ENCODE measurements at regions not wholly inside any gene's neighbourhood (a gene's known extent, or its start where the extent isn't known, plus 50 kb on each side); places are given as distances from the start of the nearest gene placed in this dataset.

DNA sequence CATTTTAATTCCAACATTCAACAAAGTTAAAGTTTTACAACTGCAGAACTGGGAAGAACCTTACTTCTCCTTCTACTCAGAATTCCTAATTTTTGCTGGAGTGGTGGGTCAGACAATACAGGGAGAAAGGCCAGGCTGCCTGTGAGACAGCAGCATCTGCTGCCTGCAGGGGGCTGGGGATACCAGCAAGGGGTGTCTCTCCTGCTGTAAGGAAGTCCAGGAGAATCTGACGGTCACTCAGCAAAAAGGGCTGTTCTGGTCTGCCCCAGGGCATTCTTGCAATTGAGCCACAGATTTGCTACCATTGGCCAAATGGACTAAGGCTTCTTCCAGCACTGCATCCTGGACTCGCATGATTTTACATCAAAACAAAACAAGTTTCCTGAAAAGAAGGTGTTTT lies 426.6 kb upstream of the CDH11 start:
- no peak for TF ChIP-seq POLR2A (IDR thresholded peaks at IDR 0.05)
- TF ChIP-seq POLR2AphosphoS5 (IDR thresholded peaks at IDR 0.05), result no peak
- TF ChIP-seq, protein P1, sequence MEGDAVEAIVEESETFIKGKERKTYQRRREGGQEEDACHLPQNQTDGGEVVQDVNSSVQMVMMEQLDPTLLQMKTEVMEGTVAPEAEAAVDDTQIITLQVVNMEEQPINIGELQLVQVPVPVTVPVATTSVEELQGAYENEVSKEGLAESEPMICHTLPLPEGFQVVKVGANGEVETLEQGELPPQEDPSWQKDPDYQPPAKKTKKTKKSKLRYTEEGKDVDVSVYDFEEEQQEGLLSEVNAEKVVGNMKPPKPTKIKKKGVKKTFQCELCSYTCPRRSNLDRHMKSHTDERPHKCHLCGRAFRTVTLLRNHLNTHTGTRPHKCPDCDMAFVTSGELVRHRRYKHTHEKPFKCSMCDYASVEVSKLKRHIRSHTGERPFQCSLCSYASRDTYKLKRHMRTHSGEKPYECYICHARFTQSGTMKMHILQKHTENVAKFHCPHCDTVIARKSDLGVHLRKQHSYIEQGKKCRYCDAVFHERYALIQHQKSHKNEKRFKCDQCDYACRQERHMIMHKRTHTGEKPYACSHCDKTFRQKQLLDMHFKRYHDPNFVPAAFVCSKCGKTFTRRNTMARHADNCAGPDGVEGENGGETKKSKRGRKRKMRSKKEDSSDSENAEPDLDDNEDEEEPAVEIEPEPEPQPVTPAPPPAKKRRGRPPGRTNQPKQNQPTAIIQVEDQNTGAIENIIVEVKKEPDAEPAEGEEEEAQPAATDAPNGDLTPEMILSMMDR (IDR thresholded peaks at IDR 0.05), result no peak
- Histone ChIP-seq H3K9me3 (no peaks in the 10 kb centered on the region), H3K36me3 (no peaks in the 10 kb centered on the region), H3K27ac (peak overlapping the region in 1 of 2 donors; percentile 12), H3K4me1 (no peaks in the 10 kb centered on the region), H3K4me3 (no peak overlapping the region), H3K27me3 (no peaks in the 10 kb centered on the region)
- no peak for DNase-seq (ENCODE audit: low spot score in 2 of 2)
- intact Hi-C loops (cut with DNase I; ENCODE audit: low total_unique reads), result loop anchor here (10.0 kb wide), 1 partner anchor 726 kb away; no protein-coding TSS in a partner anchor

- no peak for DNase-seq (ENCODE audit: low spot score in 2 of 2)
- Histone ChIP-seq H3K27ac (peak overlapping the region; percentile 12 to 42), H3K36me3 (no peaks in the 10 kb centered on the region), H3K9me3 (no peaks in the 10 kb centered on the region), H3K27me3 (no peaks in the 10 kb centered on the region), H3K4me1 (no peaks in the 10 kb centered on the region), H3K4me3 (no peak overlapping the region)
- TF ChIP-seq POLR2AphosphoS5 (IDR thresholded peaks at IDR 0.05), result no peak
- TF ChIP-seq POLR2A (IDR thresholded peaks at IDR 0.05), result no peak
- TF ChIP-seq, protein P1 (IDR thresholded peaks at IDR 0.05), result no peak
- intact Hi-C loops (cut with DNase I; ENCODE audit: low total_unique reads), result loop anchor here (10.0 kb wide), 1 partner anchor 727 kb away; no protein-coding TSS in a partner anchor
Measured at GRCh38 chr16:65547772-65548446, 426.0 kb upstream of the CDH11 start.

GRCh38 chr16:65546353-65546791 lies 424.5 kb upstream of the CDH11 start:
- intact Hi-C loops (cut with DNase I; ENCODE audit: low total_unique reads), result loop anchor here (10.0 kb wide), 1 partner anchor 728 kb away; no protein-coding TSS in a partner anchor
- no peak for DNase-seq (ENCODE audit: low spot score in 2 of 2)
- H3K4me3 ChIP-seq, result no peak overlapping the region
- H3K36me3 ChIP-seq, result no peaks in the 10 kb centered on the region
- no peak overlapping the region for H3K27ac ChIP-seq
- H3K9me3 ChIP-seq, result no peaks in the 10 kb centered on the region
- no peaks in the 10 kb centered on the region for H3K27me3 ChIP-seq
- H3K4me1 ChIP-seq, result no peaks in the 10 kb centered on the region
- no peak for TF ChIP-seq POLR2AphosphoS5 (IDR thresholded peaks at IDR 0.05)
- TF ChIP-seq, protein P1 (IDR thresholded peaks at IDR 0.05), result no peak
- TF ChIP-seq POLR2A (IDR thresholded peaks at IDR 0.05), result no peak

DNA sequence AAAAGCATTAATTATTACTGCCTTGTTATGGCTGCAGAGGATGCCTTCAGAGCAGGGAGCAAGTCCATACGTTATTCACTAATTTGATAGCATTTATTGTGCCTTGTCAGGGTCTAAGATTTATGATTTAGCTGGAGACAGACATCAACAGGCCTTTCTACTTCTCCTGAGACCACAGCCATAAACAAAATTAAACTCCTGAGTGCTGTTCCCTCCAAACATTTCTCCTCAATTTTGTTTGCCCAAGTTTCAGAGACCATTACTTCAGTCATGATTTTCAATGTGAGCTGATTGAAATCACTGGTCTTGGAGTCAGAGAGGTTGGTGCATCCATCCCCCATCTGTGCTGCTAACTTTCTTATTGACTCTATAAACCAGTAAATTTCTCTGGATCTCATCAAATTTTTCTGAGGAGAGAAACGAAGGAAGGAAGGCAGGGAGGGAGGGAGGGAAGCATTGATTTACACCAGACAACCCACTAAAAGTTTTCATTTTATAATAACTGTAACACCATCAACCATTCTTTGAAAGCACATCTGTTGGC lies 423.6 kb upstream of the CDH11 start:
- no peak overlapping the region for H3K27ac ChIP-seq
- no peak for TF ChIP-seq POLR2A (IDR thresholded peaks at IDR 0.05)
- TF ChIP-seq POLR2AphosphoS5 (IDR thresholded peaks at IDR 0.05), result no peak
- TF ChIP-seq, protein P1 (IDR thresholded peaks at IDR 0.05), result no peak
- H3K27me3 ChIP-seq, result no peaks in the 10 kb centered on the region
- no peak for DNase-seq (ENCODE audit: low spot score in 2 of 2)
- H3K9me3 ChIP-seq, result no peaks in the 10 kb centered on the region
- intact Hi-C loops (cut with DNase I; ENCODE audit: low total_unique reads), result loop anchor here (10.0 kb wide), 1 partner anchor 729 kb away; no protein-coding TSS in a partner anchor
- no peaks in the 10 kb centered on the region for H3K36me3 ChIP-seq
- H3K4me1 ChIP-seq, result no peaks in the 10 kb centered on the region
- H3K4me3 ChIP-seq, result no peak overlapping the region

All from breast epithelium (tissue), 4 donors.